Lower leg skin (tissue), 4 donors: ENCODE measurements at regions not wholly inside any gene's neighbourhood (a gene's known extent, or its start where the extent isn't known, plus 50 kb on each side); places are given as distances from the start of the nearest gene placed in this dataset.

Experiments used
- DNase-seq, 2 donors: peaks; one replicate each; pipeline ENCODE4 v3.0.0-alpha.2; 2019; ENCODE audit warnings: low spot score in 2 of 2
- H3K4me3 ChIP-seq: fragments of 200-600 bp; sonication (generic); 2 replicates; pipeline ENCODE4 v1.5.1; 2017; ENCODE audit warnings: mild to moderate bottlenecking, low read depth; ENCODE audit not compliant: poor library complexity, severe bottlenecking
- POLR2A ChIP-seq, 2 donors: fragments of 450-650 bp; IDR thresholded peaks; one replicate each; pipeline ENCODE4 v1.6.1; 2016 to 2017; ENCODE audit warnings: antibody characterized with exemption in 2 of 2, mild to moderate bottlenecking in 1 of 2, moderate library complexity in 1 of 2
- WGBS, 2 donors: methylation state at CpG; one replicate each; pipeline ENCODE4 v1.1.5; 2018; 5-methylcytosine and 5-hydroxymethylcytosine counted together
- intact Hi-C: fragments of 100-400 bp; cut with DNase I; formaldehyde crosslinking; loops from one replicate; pipeline ENCODE4 v1.15.0; 2023; ENCODE audit warnings: low total_unique reads
- TF ChIP-seq, protein P1 (sequence below), 3 donors: fragments of 450-650 bp; IDR thresholded peaks; one replicate each; pipeline ENCODE4 v1.5.1; 2016; ENCODE audit warnings: antibody characterized with exemption in 3 of 3, mild to moderate bottlenecking in 3 of 3, moderate library complexity in 2 of 3

- intact Hi-C loops, result no loop called here
- no peak overlapping the region for H3K4me3 ChIP-seq
- TF ChIP-seq POLR2A (IDR thresholded peaks at IDR 0.05), result no peak
- TF ChIP-seq, protein P1, sequence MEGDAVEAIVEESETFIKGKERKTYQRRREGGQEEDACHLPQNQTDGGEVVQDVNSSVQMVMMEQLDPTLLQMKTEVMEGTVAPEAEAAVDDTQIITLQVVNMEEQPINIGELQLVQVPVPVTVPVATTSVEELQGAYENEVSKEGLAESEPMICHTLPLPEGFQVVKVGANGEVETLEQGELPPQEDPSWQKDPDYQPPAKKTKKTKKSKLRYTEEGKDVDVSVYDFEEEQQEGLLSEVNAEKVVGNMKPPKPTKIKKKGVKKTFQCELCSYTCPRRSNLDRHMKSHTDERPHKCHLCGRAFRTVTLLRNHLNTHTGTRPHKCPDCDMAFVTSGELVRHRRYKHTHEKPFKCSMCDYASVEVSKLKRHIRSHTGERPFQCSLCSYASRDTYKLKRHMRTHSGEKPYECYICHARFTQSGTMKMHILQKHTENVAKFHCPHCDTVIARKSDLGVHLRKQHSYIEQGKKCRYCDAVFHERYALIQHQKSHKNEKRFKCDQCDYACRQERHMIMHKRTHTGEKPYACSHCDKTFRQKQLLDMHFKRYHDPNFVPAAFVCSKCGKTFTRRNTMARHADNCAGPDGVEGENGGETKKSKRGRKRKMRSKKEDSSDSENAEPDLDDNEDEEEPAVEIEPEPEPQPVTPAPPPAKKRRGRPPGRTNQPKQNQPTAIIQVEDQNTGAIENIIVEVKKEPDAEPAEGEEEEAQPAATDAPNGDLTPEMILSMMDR (IDR thresholded peaks at IDR 0.05), result no peak
- 56 to 75% methylated on average over 1 of the region's 1 CpG for WGBS, 2 donors
- no peak for DNase-seq
Measured at GRCh38 chr7:91424371-91424770, 160.1 kb downstream of the FZD1 start.

DNA sequence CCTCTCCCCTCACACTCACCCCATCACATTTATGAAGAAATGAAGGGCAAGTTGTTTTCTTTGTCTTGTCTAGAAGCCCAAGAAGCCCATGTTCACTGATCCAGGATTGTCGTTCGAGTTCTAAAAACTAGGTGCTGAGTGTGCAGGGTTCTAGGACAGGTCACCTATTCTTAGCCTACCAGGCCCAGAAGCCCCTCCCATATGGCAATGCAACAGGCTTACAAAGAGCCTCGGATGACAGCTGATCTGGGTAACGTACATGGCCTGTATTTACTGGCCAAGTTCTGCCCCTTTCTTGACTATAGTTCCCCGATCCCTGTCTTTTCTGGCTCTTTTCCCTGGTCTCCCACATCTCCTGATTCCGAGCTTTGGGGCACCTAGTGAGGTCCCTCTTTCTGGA is 160.9 kb downstream of the FZD1 start:
- 91 to 92% methylated on average over 6 of the region's 6 CpGs for WGBS, 2 donors
- no peak overlapping the region for H3K4me3 ChIP-seq
- DNase-seq, result no peak
- intact Hi-C loops, result no loop called here
- TF ChIP-seq POLR2A (IDR thresholded peaks at IDR 0.05), result no peak
- TF ChIP-seq, protein P1 (IDR thresholded peaks at IDR 0.05), result no peak

- no peak overlapping the region for H3K4me3 ChIP-seq
- no peak for TF ChIP-seq POLR2A (IDR thresholded peaks at IDR 0.05)
- TF ChIP-seq, protein P1 (IDR thresholded peaks at IDR 0.05), result no peak
- no peak for DNase-seq
- intact Hi-C loops, result no loop called here
Measured at GRCh38 chr7:91427051-91427450, 162.8 kb downstream of the FZD1 start.

- H3K4me3 ChIP-seq, result no peak overlapping the region
- intact Hi-C loops, result no loop called here
- DNase-seq, result no peak
- 75 to 76% methylated on average over 1 of the region's 1 CpG for WGBS, 2 donors
- no peak for TF ChIP-seq POLR2A (IDR thresholded peaks at IDR 0.05)
- TF ChIP-seq, protein P1 (IDR thresholded peaks at IDR 0.05), result no peak
Measured at GRCh38 chr7:91431601-91432000, 167.4 kb downstream of the FZD1 start.

GRCh38 chr7:91434836-91435235 is 170.6 kb downstream of the FZD1 start:
- intact Hi-C loops, result no loop called here
- no peak overlapping the region for H3K4me3 ChIP-seq
- no peak for TF ChIP-seq POLR2A (IDR thresholded peaks at IDR 0.05)
- TF ChIP-seq, protein P1 (IDR thresholded peaks at IDR 0.05), result no peak
- 50 to 81% methylated on average over 6 of the region's 6 CpGs for WGBS, 2 donors
- no peak for DNase-seq

- WGBS, 2 donors, result 57 to 68% methylated on average over 2 of the region's 2 CpGs
- TF ChIP-seq, protein P1 (IDR thresholded peaks at IDR 0.05), result no peak
- TF ChIP-seq POLR2A (IDR thresholded peaks at IDR 0.05), result no peak
- H3K4me3 ChIP-seq, result no peak overlapping the region
- intact Hi-C loops, result no loop called here
- no peak for DNase-seq
Measured at GRCh38 chr7:91435381-91436059, 171.3 kb downstream of the FZD1 start.
